MCF 10A (cell line): ENCODE measurements at regions not wholly inside any gene's neighbourhood (a gene's known extent, or its start where the extent isn't known, plus 50 kb on each side); places are given as distances from the start of the nearest gene placed in this dataset.

Source experiments
- BruUV-seq: library from RNA; stranded (reverse); fragments of 400-500 nt; replicated peaks from 2 replicates; lab custom pipeline; 2021; lab: Mats Ljungman, UMichigan
- CTCF ChIA-PET: fragments of 300-600 bp; sonication (Branson Sonifier 250); formaldehyde crosslinking; extraction: SDS; loops from one replicate; lab custom pipeline; 2021; ENCODE audit warnings: antibody characterized with exemption, inconsistent platforms; lab: Yijun Ruan, JAX
- POLR2A ChIA-PET: fragments of 300-600, 350-650 bp; sonication (Branson Sonifier 250); formaldehyde crosslinking; extraction: SDS; loops from one replicate; lab custom pipeline; 2020; ENCODE audit warnings: antibody characterized with exemption, inconsistent platforms; lab: Yijun Ruan, JAX
- DNase-seq: peaks from one replicate; pipeline ENCODE4 v3.0.0-alpha.2; 2018; ENCODE audit not compliant: unreplicated experiment
- H3K27ac Mint-ChIP-seq: one replicate; pipeline ENCODE4 v1.8.0; 2022; ENCODE audit warnings: mild to moderate bottlenecking, low read depth, mixed read lengths; ENCODE audit not compliant: unreplicated experiment
- H3K27me3 Mint-ChIP-seq: one replicate; pipeline ENCODE4 v1.8.0; 2022; ENCODE audit warnings: mixed read lengths; ENCODE audit not compliant: insufficient read depth, unreplicated experiment
- H3K36me3 Mint-ChIP-seq: one replicate; pipeline ENCODE4 v1.8.0; 2022; ENCODE audit warnings: mild to moderate bottlenecking, moderate library complexity, mixed read lengths; ENCODE audit not compliant: insufficient read depth, unreplicated experiment
- H3K4me1 Mint-ChIP-seq: one replicate; pipeline ENCODE4 v1.8.0; 2022; ENCODE audit warnings: mixed read lengths; ENCODE audit not compliant: insufficient read depth, unreplicated experiment
- H3K4me3 Mint-ChIP-seq: one replicate; pipeline ENCODE4 v1.8.0; 2022; ENCODE audit warnings: mild to moderate bottlenecking, moderate library complexity, mixed read lengths; ENCODE audit not compliant: unreplicated experiment
- H3K9me3 Mint-ChIP-seq: one replicate; pipeline ENCODE4 v1.8.0; 2022; ENCODE audit warnings: mixed read lengths; ENCODE audit not compliant: unreplicated experiment
- CTCF ChIP-seq: fragments of 200-600 bp; IDR thresholded peaks from one replicate; pipeline ENCODE4 v1.8.0; 2022; ENCODE audit warnings: antibody characterized with exemption, mild to moderate bottlenecking; ENCODE audit not compliant: unreplicated experiment
- intact Hi-C: fragments of 100-400 bp; cut with micrococcal nuclease; formaldehyde crosslinking; loops from 2 replicates; pipeline ENCODE4 v1.14.1; 2022

- CTCF ChIA-PET, result interaction anchor here (0.8 to 4.6 kb wide), 5 partner anchors 13 to 155 kb away, joined by 3 to 52 read pairs (median 5); no protein-coding TSS in a partner anchor
Measured at GRCh38 chr12:98438656-98439230, 76.6 kb upstream of the TMPO start.

GRCh38 chr12:98439471-98439951 is 75.9 kb upstream of the TMPO start:
- H3K27me3 Mint-ChIP-seq, result no peaks in the 10 kb centered on the region
- ChIA-PET POLR2A (interaction anchor here (0.6 to 2.6 kb wide), 6 partner anchors 14 to 58 kb away, joined by 3 to 12 read pairs (median 8); no protein-coding TSS in a partner anchor), CTCF (interaction anchor here (0.7 to 4.6 kb wide), 9 partner anchors 14 to 155 kb away, joined by 3 to 52 read pairs (median 5); no protein-coding TSS in a partner anchor)
- no TSS peak for BruUV-seq
- peak overlapping the region; percentile 19 for H3K27ac Mint-ChIP-seq
- intact Hi-C loops, result no loop called here
- no peak for TF ChIP-seq CTCF
- DNase-seq, result no peak
- H3K4me3 Mint-ChIP-seq, result peak overlapping the region; percentile 39
- H3K36me3 Mint-ChIP-seq, result no peaks in the 10 kb centered on the region
- H3K4me1 Mint-ChIP-seq, result peaks cover 10% of the 10 kb centered on the region
- peaks cover 11% of the 10 kb centered on the region for H3K9me3 Mint-ChIP-seq

More at GRCh38 chr12:98438656-98439230, 76.6 kb upstream of the TMPO start:
- peaks cover 10% of the 10 kb centered on the region for H3K4me1 Mint-ChIP-seq
- POLR2A ChIA-PET, result interaction anchor here (1.7 to 1.8 kb wide), 2 partner anchors 14 to 20 kb away, joined by 10 to 11 read pairs; no protein-coding TSS in a partner anchor
- intact Hi-C loops, result no loop called here
- no peak overlapping the region for H3K4me3 Mint-ChIP-seq
- no peak overlapping the region for H3K27ac Mint-ChIP-seq
- DNase-seq, result no peak
- TF ChIP-seq CTCF, result no peak
- H3K27me3 Mint-ChIP-seq, result no peaks in the 10 kb centered on the region
- no peaks in the 10 kb centered on the region for H3K36me3 Mint-ChIP-seq
- H3K9me3 Mint-ChIP-seq, result peaks cover 11% of the 10 kb centered on the region
- no TSS peak for BruUV-seq

DNA sequence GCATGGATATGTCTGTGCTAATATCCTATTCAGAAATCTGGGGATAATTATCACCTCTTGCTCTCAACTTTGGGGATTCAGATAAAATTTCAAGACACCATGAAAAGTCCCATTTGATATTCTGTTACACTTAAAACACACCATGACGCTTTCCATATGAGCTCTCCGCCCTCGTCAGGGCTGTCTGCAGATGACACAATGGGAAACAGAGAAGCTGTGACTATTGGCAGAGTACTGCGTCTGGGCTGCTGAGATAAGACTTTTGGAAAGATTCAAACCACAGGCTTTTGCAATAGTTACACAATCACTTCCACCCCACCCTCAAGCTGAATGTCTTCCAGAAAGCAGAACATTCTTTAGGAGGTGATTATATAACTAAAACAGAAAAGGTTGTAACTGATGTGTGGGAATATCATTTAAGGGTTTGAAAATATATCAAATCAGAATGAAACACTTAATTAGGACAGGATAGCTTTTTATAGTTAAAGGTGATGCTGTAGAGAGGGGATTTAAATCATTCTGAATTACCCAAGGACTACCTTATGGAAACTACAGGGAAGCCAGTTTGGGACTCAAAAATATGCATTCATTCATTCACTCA is 75.3 kb upstream of the TMPO start:
- BruUV-seq, result no TSS peak
- intact Hi-C loops, result loop anchor here (2.0 kb wide), 1 partner anchor 15 kb away; no protein-coding TSS in a partner anchor
- H3K4me1 Mint-ChIP-seq, result peaks cover 10% of the 10 kb centered on the region
- TF ChIP-seq CTCF, result no peak
- peak overlapping the region; percentile 39 for H3K4me3 Mint-ChIP-seq
- peaks cover 8% of the 10 kb centered on the region for H3K9me3 Mint-ChIP-seq
- peak; percentile 96 for DNase-seq
- POLR2A ChIA-PET, result interaction anchor here (0.6 to 2.6 kb wide), 9 partner anchors 12 to 157 kb away, joined by 3 to 12 read pairs (median 5); no protein-coding TSS in a partner anchor
- peak overlapping the region; percentile 19 for H3K27ac Mint-ChIP-seq
- CTCF ChIA-PET, result interaction anchor here (0.7 to 4.6 kb wide), 9 partner anchors 14 to 74 kb away, joined by 3 to 52 read pairs (median 5); no protein-coding TSS in a partner anchor
- no peaks in the 10 kb centered on the region for H3K27me3 Mint-ChIP-seq
- no peaks in the 10 kb centered on the region for H3K36me3 Mint-ChIP-seq

GRCh38 chr12:98446060-98446459 is 69.3 kb upstream of the TMPO start:
- CTCF ChIA-PET, result interaction anchor here (0.7 to 1.9 kb wide), 3 partner anchors 16 to 495 kb away, joined by 3 to 7 read pairs (median 4); no protein-coding TSS in a partner anchor
- no peak for TF ChIP-seq CTCF

More at GRCh38 chr12:98446060-98446459, 69.3 kb upstream of the TMPO start:
- intact Hi-C loops, result no loop called here
- Mint-ChIP-seq H3K36me3 (no peaks in the 10 kb centered on the region), H3K27ac (no peak overlapping the region), H3K4me1 (peaks cover 17% of the 10 kb centered on the region), H3K9me3 (no peaks in the 10 kb centered on the region), H3K4me3 (no peak overlapping the region), H3K27me3 (no peaks in the 10 kb centered on the region)
- no TSS peak for BruUV-seq
- no peak for DNase-seq
- POLR2A ChIA-PET, result interaction anchor here (0.6 to 1.1 kb wide), 3 partner anchors 9 to 21 kb away, joined by 3 read pairs; no protein-coding TSS in a partner anchor
